ENCODE measurements at regions not wholly inside any gene's neighbourhood (a gene's known extent, or its start where the extent isn't known, plus 50 kb on each side); places are given as distances from the start of the nearest gene placed in this dataset.
"Not testable (repeated sequence)": the region's sequence is repeated elsewhere in the genome, so short reads cannot be mapped to it uniquely, and the experiment has no call there.

- DNase-seq = no peak
These were observed 61.0 kb downstream of the POLR2M start for GRCh38 chr15:57767481-57767880.

- no peak for DNase-seq
These were observed 62.8 kb downstream of the POLR2M start for GRCh38 chr15:57769266-57769665.

- DNase-seq = no peak
These were observed 64.0 kb downstream of the POLR2M start for GRCh38 chr15:57770495-57770894.

GRCh38 chr15:57772223-57772957 lies 65.9 kb downstream of the POLR2M start:
- no peak for DNase-seq

GRCh38 chr15:57773051-57773450 lies 66.5 kb downstream of the POLR2M start:
- no peak for DNase-seq

- no peak for DNase-seq
These were observed 70.5 kb downstream of the POLR2M start for GRCh38 chr15:57777003-57777402.

GRCh38 chr15:57780471-57780870 lies 74.0 kb downstream of the POLR2M start:
- no peak for DNase-seq

- no peak for DNase-seq
These were observed 76.2 kb downstream of the POLR2M start for GRCh38 chr15:57782731-57783130.

GRCh38 chr15:57784081-57784511 lies 77.6 kb downstream of the POLR2M start:
- DNase-seq = no peak

- no peak for DNase-seq
These were observed 78.5 kb downstream of the POLR2M start for GRCh38 chr15:57785039-57785438.

- DNase-seq = no peak
These were observed 79.4 kb downstream of the POLR2M start for GRCh38 chr15:57785959-57786358.

GRCh38 chr15:57789225-57789624 lies 82.7 kb downstream of the POLR2M start:
- no peak for DNase-seq

- no peak for DNase-seq
These were observed 86.4 kb downstream of the POLR2M start for GRCh38 chr15:57792724-57793449.

GRCh38 chr15:57795261-57795660 lies 88.7 kb downstream of the POLR2M start:
- DNase-seq = no peak

GRCh38 chr15:57796146-57796545 lies 89.6 kb downstream of the POLR2M start:
- DNase-seq = no peak

GRCh38 chr15:57797110-57797509 lies 90.6 kb downstream of the POLR2M start:
- DNase-seq = no peak

- DNase-seq = no peak
These were observed 91.2 kb downstream of the POLR2M start for GRCh38 chr15:57797568-57798267.

- DNase-seq = no peak
These were observed 99.5 kb downstream of the POLR2M start for GRCh38 chr15:57806003-57806402.

- DNase-seq = not testable (repeated sequence)
These were observed 102.8 kb downstream of the POLR2M start for GRCh38 chr15:57809285-57809684.

GRCh38 chr15:57816599-57816998 lies 110.1 kb downstream of the POLR2M start:
- no peak for DNase-seq

GRCh38 chr15:57819646-57820045 lies 113.1 kb downstream of the POLR2M start:
- DNase-seq = no peak

GRCh38 chr15:57820119-57820518 lies 113.6 kb downstream of the POLR2M start:
- DNase-seq = no peak

- no peak for DNase-seq
These were observed 115.3 kb downstream of the POLR2M start for GRCh38 chr15:57821826-57822225.
